ENCODE measurements at regions not wholly inside any gene's neighbourhood (a gene's known extent, or its start where the extent isn't known, plus 50 kb on each side); places are given as distances from the start of the nearest gene placed in this dataset.

GRCh38 chr3:18035641-18036449 lies 293.4 kb upstream of the TBC1D5 start:
- Histone ChIP-seq H3K4me1 (ENCODE audit: control insufficient read depth in 1 of 2, insufficient read depth in 2 of 2, low read depth in 1 of 2, low read length in 1 of 2) (no peaks in the 10 kb centered on the region), H3K4me3 (ENCODE audit: low read depth in 2 of 2, low read length in 1 of 2) (no peak overlapping the region), H3K9ac (no peak overlapping the region), H3F3A (replicated peaks; ENCODE audit: insufficient read depth) (no peaks in the 10 kb centered on the region), H3K9me3 (no peaks in the 10 kb centered on the region), H4K20me1 (ENCODE audit: insufficient read depth) (no peaks in the 10 kb centered on the region), H3K9me2 (no peaks in the 10 kb centered on the region), H3K36me3 (replicated peaks in 1 of 2; ENCODE audit: control insufficient read depth in 1 of 2, insufficient read depth in 2 of 2, low read length in 1 of 2) (no peaks in the 10 kb centered on the region), H3K27me3 (ENCODE audit: insufficient read depth) (no peaks in the 10 kb centered on the region), H2AFZ (ENCODE audit: low read depth) (no peak overlapping the region), H3K4me2 (no peak overlapping the region), H3K79me2 (ENCODE audit: insufficient read depth) (no peaks in the 10 kb centered on the region), H3K27ac (ENCODE audit: low read depth in 2 of 2, low read length in 1 of 2) (no peak overlapping the region)
- 37% methylated on average over 2 of the region's 2 CpGs for WGBS (ENCODE audit: low lambda C conversion rate)
- no peak for TF ChIP-seq YY1 (IDR thresholded peaks at IDR 0.05; ENCODE audit: low read depth)
- no peak for DNase-seq
- ChIA-PET POLR2A (no interaction called here), CTCF (no interaction called here)

- Histone ChIP-seq H3K4me3 (ENCODE audit: low read depth in 2 of 2, low read length in 1 of 2) (no peak overlapping the region), H3K9me2 (no peaks in the 10 kb centered on the region), H3K9me3 (no peaks in the 10 kb centered on the region), H3K27ac (ENCODE audit: low read depth in 2 of 2, low read length in 1 of 2) (no peak overlapping the region), H2AFZ (ENCODE audit: low read depth) (no peak overlapping the region), H4K20me1 (ENCODE audit: insufficient read depth) (no peaks in the 10 kb centered on the region), H3K4me1 (ENCODE audit: control insufficient read depth in 1 of 2, insufficient read depth in 2 of 2, low read depth in 1 of 2, low read length in 1 of 2) (no peaks in the 10 kb centered on the region), H3K4me2 (no peak overlapping the region), H3K9ac (no peak overlapping the region), H3K36me3 (replicated peaks in 1 of 2; ENCODE audit: control insufficient read depth in 1 of 2, insufficient read depth in 2 of 2, low read length in 1 of 2) (no peaks in the 10 kb centered on the region), H3K79me2 (ENCODE audit: insufficient read depth) (no peaks in the 10 kb centered on the region), H3K27me3 (ENCODE audit: insufficient read depth) (no peaks in the 10 kb centered on the region), H3F3A (replicated peaks; ENCODE audit: insufficient read depth) (no peaks in the 10 kb centered on the region)
- no peak for DNase-seq
- CTCF ChIA-PET: interaction anchor here (1.1 kb wide), 1 partner anchor 24 kb away, joined by 3 read pairs; no protein-coding TSS in a partner anchor
- POLR2A ChIA-PET: no interaction called here
- no peak for TF ChIP-seq JUND (IDR thresholded peaks at IDR 0.05)
- no peak for TF ChIP-seq ZBTB33 (IDR thresholded peaks at IDR 0.05; ENCODE audit: borderline replicate concordance, low read depth)
- no peak for TF ChIP-seq NFIC (IDR thresholded peaks at IDR 0.05; ENCODE audit: borderline replicate concordance)
- no peak for TF ChIP-seq IRF3 (IDR thresholded peaks at IDR 0.05; ENCODE audit: low read depth, low read length)
- no peak for TF ChIP-seq MEF2A (IDR thresholded peaks at IDR 0.05; ENCODE audit: borderline replicate concordance, low read depth)
- TF ChIP-seq GATA2 (CRISPR knock-in tag; IDR thresholded peaks at IDR 0.05): no peak
- TF ChIP-seq, protein P1, sequence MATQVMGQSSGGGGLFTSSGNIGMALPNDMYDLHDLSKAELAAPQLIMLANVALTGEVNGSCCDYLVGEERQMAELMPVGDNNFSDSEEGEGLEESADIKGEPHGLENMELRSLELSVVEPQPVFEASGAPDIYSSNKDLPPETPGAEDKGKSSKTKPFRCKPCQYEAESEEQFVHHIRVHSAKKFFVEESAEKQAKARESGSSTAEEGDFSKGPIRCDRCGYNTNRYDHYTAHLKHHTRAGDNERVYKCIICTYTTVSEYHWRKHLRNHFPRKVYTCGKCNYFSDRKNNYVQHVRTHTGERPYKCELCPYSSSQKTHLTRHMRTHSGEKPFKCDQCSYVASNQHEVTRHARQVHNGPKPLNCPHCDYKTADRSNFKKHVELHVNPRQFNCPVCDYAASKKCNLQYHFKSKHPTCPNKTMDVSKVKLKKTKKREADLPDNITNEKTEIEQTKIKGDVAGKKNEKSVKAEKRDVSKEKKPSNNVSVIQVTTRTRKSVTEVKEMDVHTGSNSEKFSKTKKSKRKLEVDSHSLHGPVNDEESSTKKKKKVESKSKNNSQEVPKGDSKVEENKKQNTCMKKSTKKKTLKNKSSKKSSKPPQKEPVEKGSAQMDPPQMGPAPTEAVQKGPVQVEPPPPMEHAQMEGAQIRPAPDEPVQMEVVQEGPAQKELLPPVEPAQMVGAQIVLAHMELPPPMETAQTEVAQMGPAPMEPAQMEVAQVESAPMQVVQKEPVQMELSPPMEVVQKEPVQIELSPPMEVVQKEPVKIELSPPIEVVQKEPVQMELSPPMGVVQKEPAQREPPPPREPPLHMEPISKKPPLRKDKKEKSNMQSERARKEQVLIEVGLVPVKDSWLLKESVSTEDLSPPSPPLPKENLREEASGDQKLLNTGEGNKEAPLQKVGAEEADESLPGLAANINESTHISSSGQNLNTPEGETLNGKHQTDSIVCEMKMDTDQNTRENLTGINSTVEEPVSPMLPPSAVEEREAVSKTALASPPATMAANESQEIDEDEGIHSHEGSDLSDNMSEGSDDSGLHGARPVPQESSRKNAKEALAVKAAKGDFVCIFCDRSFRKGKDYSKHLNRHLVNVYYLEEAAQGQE (IDR thresholded peaks at IDR 0.05; ENCODE audit: low read depth, low read length): no peak
- no peak for TF ChIP-seq ELF1 (IDR thresholded peaks at IDR 0.05)
- TF ChIP-seq RCOR1 (IDR thresholded peaks at IDR 0.05; ENCODE audit: low read length): no peak
- no peak for TF ChIP-seq YY1 (IDR thresholded peaks at IDR 0.05; ENCODE audit: low read depth)
- no peak for TF ChIP-seq RFX5 (IDR thresholded peaks at IDR 0.05; ENCODE audit: low read length)
- TF ChIP-seq FOXJ3 (CRISPR knock-in tag; IDR thresholded peaks at IDR 0.05): no peak
- no peak for TF ChIP-seq POLR2AphosphoS5 (IDR thresholded peaks at IDR 0.05; ENCODE audit: low read depth, low read length)
- no peak for TF ChIP-seq MXI1 (IDR thresholded peaks at IDR 0.05; ENCODE audit: low read depth, low read length)
- no peak for TF ChIP-seq TAF1 (IDR thresholded peaks at IDR 0.05; ENCODE audit: borderline replicate concordance, low read depth, low read length)
- TF ChIP-seq NRF1 (IDR thresholded peaks at IDR 0.05; ENCODE audit: low read depth, low read length): no peak
- TF ChIP-seq RAD21 (IDR thresholded peaks at IDR 0.05; ENCODE audit: low read length): no peak
- TF ChIP-seq FOSL2 (IDR thresholded peaks at IDR 0.05; ENCODE audit: borderline replicate concordance, low read depth): no peak
- TF ChIP-seq TEAD4 (IDR thresholded peaks at IDR 0.05; ENCODE audit: borderline replicate concordance, insufficient read depth): no peak
- WGBS (ENCODE audit: low lambda C conversion rate): 59% methylated on average over 3 of the region's 3 CpGs
Observed at GRCh38 chr3:18033581-18034108, 291.2 kb upstream of the TBC1D5 start.

Measured in SK-N-SH (cell line).